Skeletal muscle tissue (tissue), 3 donors: ENCODE measurements at regions not wholly inside any gene's neighbourhood (a gene's known extent, or its start where the extent isn't known, plus 50 kb on each side); places are given as distances from the start of the nearest gene placed in this dataset.
"Not testable (repeated sequence)": the region's sequence is repeated elsewhere in the genome, so short reads cannot be mapped to it uniquely, and the experiment has no call there.

Source experiments
- H3K27ac ChIP-seq: one replicate; pipeline ENCODE4 v1.7.0; 2013; ENCODE audit warnings: mild to moderate bottlenecking, low read depth, low read length, inconsistent platforms
- H3K27me3 ChIP-seq, 3 donors: one replicate each; pipeline ENCODE4 v1.7.0; 2013; ENCODE audit warnings: low read length in 3 of 3; ENCODE audit not compliant: control insufficient read depth in 3 of 3, insufficient read depth in 3 of 3
- H3K36me3 ChIP-seq, 3 donors: one replicate each; pipeline ENCODE4 v1.7.0; 2013; ENCODE audit warnings: low read length in 3 of 3; ENCODE audit not compliant: control insufficient read depth in 3 of 3, insufficient read depth in 3 of 3
- H3K4me1 ChIP-seq, 3 donors: one replicate each; pipeline ENCODE4 v1.7.0; 2013; ENCODE audit warnings: low read length in 3 of 3, mild to moderate bottlenecking in 3 of 3; ENCODE audit not compliant: control insufficient read depth in 3 of 3, insufficient read depth in 3 of 3
- H3K4me3 ChIP-seq, 3 donors: one replicate each; pipeline ENCODE4 v1.7.0; 2013; ENCODE audit warnings: low read length in 3 of 3
- H3K9ac ChIP-seq, 3 donors: one replicate each; pipeline ENCODE4 v1.7.0; 2013; ENCODE audit warnings: low read length in 3 of 3, mild to moderate bottlenecking in 3 of 3, moderate library complexity in 2 of 3, low read depth in 1 of 3
- H3K9me3 ChIP-seq, 3 donors: one replicate each; pipeline ENCODE4 v1.7.0; 2013; ENCODE audit warnings: low read length in 3 of 3; ENCODE audit not compliant: control insufficient read depth in 3 of 3
- donor health status: Osteomylitis.

DNA sequence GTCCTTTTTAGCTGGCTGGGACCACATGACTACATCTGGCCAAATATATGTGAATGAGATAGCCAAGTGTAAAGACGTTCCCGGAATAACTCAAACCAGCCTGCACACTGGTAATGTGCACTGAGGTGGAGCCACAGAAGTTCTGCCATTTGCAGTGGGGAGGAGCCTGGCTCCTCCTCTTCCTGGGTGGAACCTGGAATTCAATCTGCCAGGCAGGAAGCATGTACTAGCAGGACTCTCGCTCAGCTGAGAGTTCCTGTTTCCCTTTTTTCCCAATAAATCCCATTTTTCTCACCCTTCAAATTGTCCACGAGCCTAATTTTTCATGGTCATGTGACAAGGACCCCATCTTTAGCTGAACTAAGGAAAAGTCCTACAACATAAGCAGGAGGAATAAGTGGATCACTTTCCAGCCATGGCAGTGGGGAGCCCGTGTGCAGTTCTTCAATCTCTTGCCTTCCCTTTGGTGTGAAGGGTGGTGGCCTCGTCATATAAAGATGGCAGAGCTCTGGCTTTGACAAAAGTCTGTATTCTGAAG is 183.2 kb downstream of the UXS1 start:
- Histone ChIP-seq H3K4me1 (peaks cover 0 to 7% (median 7%) of the 10 kb centered on the region in 3 donors), H3K27me3 (no peaks in the 10 kb centered on the region), H3K27ac (peak overlapping the region; percentile 45)

GRCh38 chr2:106009096-106009495 is 185.0 kb downstream of the UXS1 start:
- H3K9me3 ChIP-seq: peaks cover 2 to 8% (median 7%) of the 10 kb centered on the region in 3 donors
- no peak overlapping the region for H3K27ac ChIP-seq
- no peak overlapping the region for H3K9ac ChIP-seq
- H3K4me3 ChIP-seq: no peak overlapping the region
- H3K4me1 ChIP-seq: peaks cover 0 to 7% (median 7%) of the 10 kb centered on the region in 3 donors
- no peaks in the 10 kb centered on the region for H3K27me3 ChIP-seq
- H3K36me3 ChIP-seq: no peaks in the 10 kb centered on the region

More for the DNA sequence above, 183.2 kb downstream of the UXS1 start:
- Histone ChIP-seq H3K36me3 (no peaks in the 10 kb centered on the region), H3K9ac (no peak overlapping the region), H3K9me3 (peaks cover 0 to 5% (median 2%) of the 10 kb centered on the region in 3 donors), H3K4me3 (peak overlapping the region in 1 of 3 donors; percentile 36)

DNA sequence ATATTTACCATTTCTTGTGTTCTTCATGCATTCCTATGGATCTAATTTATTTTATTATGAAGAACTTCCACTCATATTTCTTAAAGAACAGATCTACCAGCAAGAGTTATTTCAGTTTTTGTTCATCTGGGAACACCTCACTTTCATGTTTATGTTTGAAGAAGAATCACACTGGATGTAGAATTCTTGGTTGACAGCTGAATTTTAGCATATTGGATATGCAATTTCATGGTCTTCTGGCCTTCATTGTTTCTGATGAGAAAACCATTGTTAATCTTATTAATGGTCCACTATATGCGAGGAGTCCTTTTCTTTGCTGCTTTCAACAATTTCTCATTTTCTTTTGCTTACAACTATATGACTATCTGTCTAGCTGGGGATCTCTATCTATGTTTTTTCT is 189.2 kb downstream of the UXS1 start:
- Histone ChIP-seq H3K9ac (no peak overlapping the region), H3K4me1 (no peaks in the 10 kb centered on the region), H3K36me3 (no peaks in the 10 kb centered on the region), H3K9me3 (peaks cover 2 to 11% (median 8%) of the 10 kb centered on the region in 3 donors), H3K27ac (no peak overlapping the region), H3K4me3 (no peak overlapping the region), H3K27me3 (no peaks in the 10 kb centered on the region)

GRCh38 chr2:105999211-105999989 is 194.7 kb downstream of the UXS1 start:
- Histone ChIP-seq H3K27ac (no peak overlapping the region), H3K9ac (no peak overlapping the region), H3K36me3 (no peaks in the 10 kb centered on the region), H3K9me3 (peaks cover 0 to 10% (median 5%) of the 10 kb centered on the region in 3 donors), H3K27me3 (no peaks in the 10 kb centered on the region), H3K4me3 (no peak overlapping the region), H3K4me1 (peaks cover 0 to 4% (median 3%) of the 10 kb centered on the region in 3 donors)

DNA sequence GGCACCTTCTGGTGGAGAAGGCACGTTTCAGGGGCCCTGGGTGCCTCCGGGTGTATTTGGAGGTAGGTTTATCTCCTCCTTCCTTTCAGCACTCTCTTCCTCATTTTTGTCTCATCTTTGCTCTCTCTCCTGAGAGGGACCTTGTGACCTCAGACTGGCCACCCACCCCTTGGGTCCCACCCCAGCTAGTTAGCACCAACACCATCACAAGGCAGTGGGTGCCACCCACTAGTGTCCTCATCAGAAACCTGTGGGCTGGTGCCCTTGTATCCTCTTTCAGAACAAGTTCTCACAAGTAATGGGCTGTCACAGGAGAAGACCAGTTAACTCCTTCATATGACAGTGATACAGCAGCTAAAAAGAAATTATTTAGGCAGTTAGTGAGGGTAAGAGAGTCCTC is 196.4 kb downstream of the UXS1 start:
- Histone ChIP-seq H3K27me3 (no peaks in the 10 kb centered on the region), H3K36me3 (no peaks in the 10 kb centered on the region), H3K9ac (no peak overlapping the region), H3K27ac (no peak overlapping the region), H3K9me3 (peaks cover 0 to 12% (median 11%) of the 10 kb centered on the region in 3 donors), H3K4me1 (peaks cover 0 to 4% (median 3%) of the 10 kb centered on the region in 3 donors), H3K4me3 (no peak overlapping the region)

DNA sequence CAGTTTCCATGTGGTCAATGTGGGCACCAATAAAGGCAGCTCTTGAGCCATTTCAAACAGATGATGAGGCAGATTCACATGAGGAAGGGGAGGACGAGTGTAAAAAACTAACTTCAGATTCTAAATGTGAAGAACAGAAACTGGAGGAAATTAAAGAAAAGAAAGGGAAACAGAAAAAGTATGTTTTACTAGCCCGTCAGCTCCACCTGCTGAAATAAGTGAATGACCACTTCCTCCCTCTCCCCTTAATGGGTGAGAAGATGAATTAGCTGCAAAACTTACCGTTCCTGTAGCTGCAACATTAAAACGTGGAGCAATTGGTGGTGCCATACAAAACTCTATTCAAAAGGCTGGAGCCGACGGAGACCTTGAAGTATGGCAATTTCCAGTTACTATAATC is 203.5 kb downstream of the UXS1 start:
- Histone ChIP-seq H3K4me1 (no peaks in the 10 kb centered on the region), H3K27ac (no peak overlapping the region), H3K36me3 (no peaks in the 10 kb centered on the region), H3K4me3 (no peak overlapping the region), H3K9ac (no peak overlapping the region), H3K27me3 (no peaks in the 10 kb centered on the region), H3K9me3 (peaks cover 3 to 12% (median 9%) of the 10 kb centered on the region in 3 donors)

GRCh38 chr2:105989803-105990202 is 204.3 kb downstream of the UXS1 start:
- H3K36me3 ChIP-seq, H3K9ac ChIP-seq, H3K27me3 ChIP-seq, H3K4me3 ChIP-seq, H3K9me3 ChIP-seq, H3K27ac ChIP-seq, H3K4me1 ChIP-seq: not testable (repeated sequence)

GRCh38 chr2:105989070-105989469 is 205.0 kb downstream of the UXS1 start:
- Histone ChIP-seq H3K36me3 (no peaks in the 10 kb centered on the region), H3K27me3 (no peaks in the 10 kb centered on the region), H3K4me1 (no peaks in the 10 kb centered on the region), H3K4me3 (no peak overlapping the region), H3K27ac (no peak overlapping the region), H3K9ac (no peak overlapping the region), H3K9me3 (peaks cover 3 to 7% (median 3%) of the 10 kb centered on the region in 3 donors)

GRCh38 chr2:105977807-105978206 is 216.3 kb downstream of the UXS1 start:
- Histone ChIP-seq H3K4me1 (no peaks in the 10 kb centered on the region), H3K9me3 (peaks cover 0 to 5% (median 0%) of the 10 kb centered on the region in 3 donors), H3K9ac (no peak overlapping the region), H3K4me3 (no peak overlapping the region), H3K36me3 (no peaks in the 10 kb centered on the region), H3K27ac (no peak overlapping the region), H3K27me3 (no peaks in the 10 kb centered on the region)

GRCh38 chr2:105977212-105977611 is 216.9 kb downstream of the UXS1 start:
- Histone ChIP-seq H3K4me1 (no peaks in the 10 kb centered on the region), H3K27me3 (no peaks in the 10 kb centered on the region), H3K9ac (no peak overlapping the region), H3K36me3 (no peaks in the 10 kb centered on the region), H3K9me3 (peaks cover 0 to 5% (median 0%) of the 10 kb centered on the region in 3 donors), H3K4me3 (no peak overlapping the region), H3K27ac (no peak overlapping the region)
